SK-N-SH treated with all-trans-retinoic acid at 6 μM for 48 hours (cell line): ENCODE measurements at regions not wholly inside any gene's neighbourhood (a gene's known extent, or its start where the extent isn't known, plus 50 kb on each side); places are given as distances from the start of the nearest gene placed in this dataset.

Experiments used
- ARNTL ChIP-seq: fragments of 450-650 bp; formaldehyde crosslinking; IDR thresholded peaks from 2 replicates; pipeline ENCODE4 v1.5.0; 2020; ENCODE audit warnings: low read depth, mild to moderate bottlenecking, moderate library complexity, borderline replicate concordance
- GLIS3 ChIP-seq: fragments of 250-450 bp; sonication (Bioruptor Pico); IDR thresholded peaks from 2 replicates; pipeline ENCODE4 v1.5.0; 2020; ENCODE audit warnings: mild to moderate bottlenecking, moderate library complexity
- RARB ChIP-seq: fragments of 250-450 bp; sonication (Bioruptor Pico); IDR thresholded peaks from 2 replicates; pipeline ENCODE4 v1.8.0; 2021; ENCODE audit warnings: mild to moderate bottlenecking, moderate library complexity
- TOX ChIP-seq: fragments of 250-450 bp; sonication (Bioruptor Pico); IDR thresholded peaks from 2 replicates; pipeline ENCODE4 v1.8.0; 2021; ENCODE audit warnings: mild to moderate bottlenecking, moderate library complexity, borderline replicate concordance
- ZFP3 ChIP-seq: fragments of 250-450 bp; sonication (Bioruptor Pico); IDR thresholded peaks from 2 replicates; pipeline ENCODE4 v1.5.0; 2020; ENCODE audit warnings: mild to moderate bottlenecking, moderate library complexity
- ZNF565 ChIP-seq: fragments of 450-650 bp; formaldehyde crosslinking; conservative IDR thresholded peaks from 2 replicates; pipeline ENCODE4 v1.5.0; 2020; ENCODE audit warnings: low read depth, mild to moderate bottlenecking, moderate library complexity
- ZNF70 ChIP-seq: fragments of 450-650 bp; formaldehyde crosslinking; IDR thresholded peaks from 2 replicates; pipeline ENCODE4 v1.5.0; 2020; ENCODE audit warnings: mild to moderate bottlenecking, moderate library complexity
- TF ChIP-seq, protein P1 (sequence below): fragments of 250-450 bp; sonication (Bioruptor Pico); IDR thresholded peaks from 2 replicates; pipeline ENCODE4 v1.8.0; 2021; ENCODE audit warnings: low read depth, mild to moderate bottlenecking, moderate library complexity, borderline replicate concordance

GRCh38 chr3:135753506-135753905 is 212.0 kb upstream of the PPP2R3A start:
- TF ChIP-seq ZNF70 (CRISPR knock-in tag) (no peak), RARB (CRISPR knock-in tag) (no peak), ZFP3 (CRISPR knock-in tag) (no peak), TOX (CRISPR knock-in tag) (no peak), ZNF565 (no peak), GLIS3 (CRISPR knock-in tag) (no peak), ARNTL (CRISPR knock-in tag) (no peak)
- TF ChIP-seq, protein P1, sequence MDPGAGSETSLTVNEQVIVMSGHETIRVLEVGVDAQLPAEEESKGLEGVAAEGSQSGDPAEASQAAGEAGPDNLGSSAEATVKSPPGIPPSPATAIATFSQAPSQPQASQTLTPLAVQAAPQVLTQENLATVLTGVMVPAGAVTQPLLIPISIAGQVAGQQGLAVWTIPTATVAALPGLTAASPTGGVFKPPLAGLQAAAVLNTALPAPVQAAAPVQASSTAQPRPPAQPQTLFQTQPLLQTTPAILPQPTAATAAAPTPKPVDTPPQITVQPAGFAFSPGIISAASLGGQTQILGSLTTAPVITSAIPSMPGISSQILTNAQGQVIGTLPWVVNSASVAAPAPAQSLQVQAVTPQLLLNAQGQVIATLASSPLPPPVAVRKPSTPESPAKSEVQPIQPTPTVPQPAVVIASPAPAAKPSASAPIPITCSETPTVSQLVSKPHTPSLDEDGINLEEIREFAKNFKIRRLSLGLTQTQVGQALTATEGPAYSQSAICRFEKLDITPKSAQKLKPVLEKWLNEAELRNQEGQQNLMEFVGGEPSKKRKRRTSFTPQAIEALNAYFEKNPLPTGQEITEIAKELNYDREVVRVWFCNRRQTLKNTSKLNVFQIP (CRISPR knock-in tag): no peak
